Erythroblast (primary cell): ENCODE measurements at regions not wholly inside any gene's neighbourhood (a gene's known extent, or its start where the extent isn't known, plus 50 kb on each side); places are given as distances from the start of the nearest gene placed in this dataset.

ENCODE experiments used
- GATA1 ChIP-seq: IDR thresholded peaks from 2 replicates; pipeline ENCODE4 v1.6.1; 2011; ENCODE audit warnings: low read depth, mild to moderate bottlenecking, control low read depth, low read length, moderate library complexity
- POLR2A ChIP-seq: IDR thresholded peaks from 2 replicates; pipeline ENCODE4 v1.6.1; 2011; ENCODE audit warnings: mild to moderate bottlenecking, low read length

DNA sequence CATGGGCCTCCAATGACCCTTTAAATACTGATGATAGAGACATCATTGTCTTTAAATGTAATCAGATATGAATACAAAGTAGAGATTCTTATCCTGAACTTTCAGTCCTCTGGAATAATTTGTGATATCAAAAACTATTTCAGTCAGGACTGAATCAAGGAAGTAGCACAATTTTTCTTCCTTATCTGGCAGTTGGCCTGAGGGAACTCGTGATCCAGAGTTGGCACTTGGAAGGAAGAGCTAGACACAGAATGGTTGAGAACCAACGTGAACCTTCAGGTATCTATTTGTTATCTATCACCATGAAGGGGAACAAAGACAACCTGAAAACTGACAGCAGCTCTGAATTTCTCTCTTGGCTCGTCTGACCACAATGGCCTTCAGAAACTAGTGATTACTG is 269.3 kb downstream of the PRDM9 start:
- TF ChIP-seq POLR2A (no peak), GATA1 (no peak)
